Fibroblast of skin of back (primary cell): ENCODE measurements at regions not wholly inside any gene's neighbourhood (a gene's known extent, or its start where the extent isn't known, plus 50 kb on each side); places are given as distances from the start of the nearest gene placed in this dataset.
A peak's percentile ranks its signal among the peaks of the same experiment; 100 is the strongest.
"Not testable (repeated sequence)": the region's sequence is repeated elsewhere in the genome, so short reads cannot be mapped to it uniquely, and the experiment has no call there.

Experiments
- DNase-seq: peaks from one replicate; pipeline ENCODE4 v3.0.0-alpha.2; 2013

GRCh38 chr10:125554016-125554703 is 128.8 kb downstream of the TEX36 start:
- DNase-seq = no peak

- DNase-seq = no peak
Observed at GRCh38 chr10:125553091-125553490, 129.9 kb downstream of the TEX36 start.

- DNase-seq = no peak
Observed at GRCh38 chr10:125551247-125551646, 131.7 kb downstream of the TEX36 start.

DNA sequence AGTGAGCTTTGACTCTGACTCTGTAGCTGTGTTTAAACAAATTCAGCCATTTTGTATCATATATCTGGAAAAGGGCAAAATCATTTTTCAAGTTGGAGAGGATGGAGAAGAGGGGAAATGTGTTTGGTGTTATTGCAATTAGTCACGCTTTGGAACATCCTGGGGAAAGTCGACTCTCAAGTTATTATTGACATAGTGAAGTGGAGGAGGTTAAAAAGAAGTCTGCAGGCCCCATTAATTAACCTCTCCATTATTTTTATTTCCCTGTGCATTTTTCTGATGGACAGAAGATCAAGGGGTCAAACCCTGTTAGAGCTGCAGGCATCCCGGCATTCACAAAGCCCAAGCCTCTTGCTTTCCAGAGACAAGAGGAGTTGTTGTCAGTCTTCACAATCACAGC is 132.6 kb downstream of the TEX36 start:
- DNase-seq = peak; percentile 57

GRCh38 chr10:125549653-125550052 is 133.3 kb downstream of the TEX36 start:
- DNase-seq = no peak

DNA sequence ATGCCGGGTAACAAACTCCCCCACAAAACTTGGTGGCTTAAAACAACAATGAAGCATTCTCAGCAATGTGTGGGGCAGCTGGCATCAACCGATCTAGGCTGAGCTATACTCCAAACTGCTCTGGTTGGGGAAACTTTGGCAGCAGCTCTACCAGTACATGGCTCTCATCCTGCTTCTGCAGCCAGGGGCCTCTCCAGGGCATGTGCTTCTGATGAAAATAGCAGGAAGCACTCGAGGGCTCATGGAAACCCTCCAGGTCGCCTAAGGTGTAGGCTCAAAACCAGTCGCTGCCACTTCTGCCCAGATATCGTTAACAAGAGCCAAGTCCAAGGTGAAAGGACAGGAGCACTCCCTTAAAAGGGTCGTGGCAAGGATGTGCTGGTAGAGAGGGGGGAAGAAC is 134.1 kb downstream of the TEX36 start:
- no peak for DNase-seq

- no peak for DNase-seq
Observed at GRCh38 chr10:125548356-125548755, 134.6 kb downstream of the TEX36 start.

GRCh38 chr10:125547010-125547650 is 135.8 kb downstream of the TEX36 start:
- DNase-seq = no peak

DNA sequence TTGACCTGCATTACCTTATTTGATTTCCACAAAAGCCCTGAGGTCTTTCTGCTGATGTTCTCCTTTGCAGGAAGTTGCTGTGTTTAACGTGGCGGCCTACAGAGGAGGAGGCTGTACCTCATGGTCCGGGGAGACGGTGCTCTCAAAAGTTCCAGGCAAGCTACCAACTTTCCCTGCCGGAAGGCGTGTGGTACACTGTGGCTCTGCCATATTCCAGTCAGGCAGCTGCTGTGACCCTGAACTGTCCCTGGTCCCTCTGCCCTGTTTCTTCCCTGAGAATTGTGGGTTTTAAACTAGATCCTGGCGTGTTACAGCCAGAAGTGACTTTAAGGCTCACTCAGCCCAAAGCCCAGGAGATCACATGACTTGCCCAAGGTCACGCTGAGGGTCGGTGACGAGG is 139.2 kb downstream of the TEX36 start:
- no peak for DNase-seq

- DNase-seq = no peak
Observed at GRCh38 chr10:125538947-125539731, 143.8 kb downstream of the TEX36 start.

DNA sequence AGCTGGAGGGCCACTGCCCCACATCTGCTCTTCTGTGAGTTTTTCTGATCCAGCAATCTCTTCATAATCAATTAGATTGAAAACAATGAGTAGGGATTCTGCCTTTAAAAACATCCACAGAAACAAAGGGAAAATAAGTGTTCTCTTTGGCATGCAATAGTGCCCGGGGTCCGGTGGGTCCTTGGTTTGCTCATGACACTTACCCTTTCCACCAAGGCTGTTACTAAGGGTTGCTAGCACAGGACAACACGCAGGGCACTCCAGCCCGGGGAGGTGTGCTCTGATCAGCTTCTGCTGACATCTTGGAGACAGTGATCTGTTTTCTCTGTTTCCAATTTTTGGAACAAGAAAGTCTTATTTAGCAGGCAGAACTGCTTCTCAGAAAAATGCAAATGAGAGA is 146.7 kb downstream of the TEX36 start:
- no peak for DNase-seq

DNA sequence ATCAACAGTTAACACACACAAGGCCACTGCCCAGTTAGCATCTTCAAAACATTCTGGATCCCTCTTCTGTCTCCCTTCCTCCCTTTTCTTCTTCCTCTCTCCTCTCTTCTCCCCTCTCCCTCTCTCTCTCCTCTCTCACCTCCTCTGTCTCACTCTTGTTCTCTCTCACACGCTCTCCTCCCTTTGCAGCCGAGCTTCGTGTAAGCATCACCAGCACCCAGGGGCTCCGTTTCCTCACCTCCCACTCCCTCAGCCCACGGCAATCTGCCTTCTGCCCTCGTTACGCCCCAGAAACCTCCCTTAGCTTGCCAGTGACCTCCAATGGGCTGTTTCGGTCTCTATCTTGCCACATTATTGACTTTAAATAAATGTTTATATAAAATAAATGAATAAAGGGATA is 147.4 kb downstream of the TEX36 start:
- no peak for DNase-seq

DNA sequence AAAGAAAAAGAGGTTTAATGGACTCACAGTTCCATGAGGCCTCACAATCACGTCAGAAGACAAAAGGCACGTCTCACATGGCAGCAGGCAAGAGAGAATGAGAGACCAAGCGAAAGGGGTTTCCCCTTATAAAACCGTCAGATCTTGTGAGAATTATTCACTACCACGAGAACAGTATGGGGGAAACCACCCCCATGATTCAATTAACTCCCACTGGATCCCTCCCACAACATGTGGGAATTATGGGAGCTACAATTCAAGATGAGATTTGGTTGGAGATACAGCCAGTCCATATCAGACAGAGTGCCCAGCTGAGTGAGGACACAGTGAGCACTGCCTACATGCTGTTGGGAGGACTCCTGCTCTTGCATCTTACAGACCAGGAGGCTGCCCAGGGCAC is 148.4 kb downstream of the TEX36 start:
- no peak for DNase-seq

DNA sequence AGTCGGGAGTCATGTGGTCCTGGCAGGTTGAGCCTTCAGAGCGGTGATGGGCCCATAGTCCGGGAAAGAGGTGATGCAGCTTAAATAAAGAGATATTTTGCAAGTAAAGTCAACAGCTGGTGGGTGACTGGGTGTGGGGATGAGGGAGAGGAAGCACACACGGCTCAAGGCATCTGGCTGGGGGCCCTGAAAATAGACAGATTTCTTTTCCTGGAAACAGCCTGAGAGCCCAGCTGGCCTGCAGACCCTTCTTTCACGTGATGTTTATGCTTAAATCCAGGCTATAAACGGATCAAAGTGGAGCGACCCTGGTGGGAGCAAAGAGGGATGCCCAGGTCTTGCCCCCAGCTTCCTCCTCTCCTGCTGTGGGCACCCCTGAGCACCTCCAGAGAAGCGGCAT is 149.1 kb downstream of the TEX36 start:
- DNase-seq = no peak

GRCh38 chr10:125531465-125531864 is 151.5 kb downstream of the TEX36 start:
- DNase-seq = no peak

DNA sequence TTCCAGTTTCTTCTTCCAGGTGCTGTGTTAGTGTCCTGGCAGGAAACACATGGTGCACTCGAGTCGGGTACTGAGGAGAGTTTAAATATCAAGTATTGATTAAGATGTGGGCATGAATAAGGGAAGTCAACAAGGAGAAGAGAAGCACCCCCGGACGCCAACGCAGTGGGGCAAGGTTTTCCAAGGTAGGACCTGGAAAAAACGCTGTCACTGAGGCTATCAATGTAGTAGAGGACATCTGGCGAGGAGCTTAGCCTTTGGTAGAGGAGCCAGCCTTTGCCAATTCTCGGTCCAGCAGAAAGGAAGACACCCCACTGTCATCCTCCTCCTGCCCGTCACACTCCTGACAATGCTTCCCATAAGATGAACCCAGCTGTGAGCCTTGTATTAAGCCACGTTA is 159.6 kb downstream of the TEX36 start:
- DNase-seq = no peak

DNA sequence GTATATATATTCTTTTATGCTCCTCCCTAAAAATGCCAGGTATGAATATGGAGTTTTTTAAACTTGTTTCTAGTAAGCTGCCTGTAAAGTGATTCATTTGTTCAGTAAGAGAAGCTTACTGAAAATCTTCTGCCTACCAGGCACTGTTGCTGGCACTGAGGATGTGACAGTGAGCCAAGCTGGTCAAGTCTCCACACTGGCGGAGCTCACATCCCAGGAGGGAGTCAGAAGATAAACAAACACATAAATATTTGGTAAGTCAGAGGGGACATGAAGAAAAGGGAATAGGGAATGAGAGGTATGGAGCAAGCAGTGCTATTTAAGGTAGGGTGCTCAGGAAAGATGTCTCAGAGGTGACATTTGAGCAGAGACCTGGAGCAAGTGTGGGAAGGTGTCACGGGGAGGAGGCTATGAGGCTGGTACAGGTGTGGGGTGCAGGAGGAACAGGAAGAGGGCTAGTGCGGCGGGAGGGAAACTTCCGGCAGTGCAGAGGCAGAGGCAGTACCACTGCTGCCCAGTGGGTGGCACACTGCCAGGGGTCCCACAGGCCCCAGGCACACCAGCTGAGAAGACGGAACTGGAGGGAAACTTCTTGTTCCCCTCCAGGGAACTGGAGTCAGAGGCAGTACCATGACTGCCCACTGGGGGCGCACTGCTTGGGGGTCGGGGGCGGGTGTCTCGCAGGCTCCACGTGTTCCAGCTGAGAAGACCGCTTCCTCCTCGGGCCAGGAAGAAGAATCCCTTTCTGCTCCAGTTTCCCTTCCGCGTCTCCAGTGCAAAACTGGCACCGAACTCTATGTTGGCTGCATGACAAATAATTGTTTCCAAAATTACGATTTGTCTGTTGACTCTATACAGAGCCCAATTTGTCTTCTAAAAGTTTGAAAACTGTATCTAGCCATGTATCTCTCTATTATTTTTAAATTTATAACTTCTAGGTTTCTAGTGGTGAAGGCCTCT is 161.0 kb downstream of the TEX36 start:
- DNase-seq = peak; percentile 15

DNA sequence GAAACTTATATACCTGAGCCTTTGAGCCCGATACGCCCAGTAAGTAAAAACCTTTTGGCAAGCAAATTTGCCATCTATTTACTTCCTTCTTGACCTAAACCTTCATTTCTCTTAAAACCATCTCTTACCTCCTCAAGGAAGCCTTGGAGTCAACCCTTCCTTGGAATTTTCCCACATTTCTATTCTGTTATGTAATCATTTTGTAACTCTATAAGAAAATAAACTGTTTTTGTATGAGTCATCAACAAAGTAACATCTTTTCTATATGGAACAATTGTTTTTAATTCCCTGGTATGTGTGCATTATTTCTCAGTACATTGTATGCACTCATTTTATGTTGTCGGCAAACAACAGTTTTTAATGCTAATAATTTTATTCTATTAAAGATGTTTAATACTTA is 162.0 kb downstream of the TEX36 start:
- DNase-seq = peak; percentile 54

DNA sequence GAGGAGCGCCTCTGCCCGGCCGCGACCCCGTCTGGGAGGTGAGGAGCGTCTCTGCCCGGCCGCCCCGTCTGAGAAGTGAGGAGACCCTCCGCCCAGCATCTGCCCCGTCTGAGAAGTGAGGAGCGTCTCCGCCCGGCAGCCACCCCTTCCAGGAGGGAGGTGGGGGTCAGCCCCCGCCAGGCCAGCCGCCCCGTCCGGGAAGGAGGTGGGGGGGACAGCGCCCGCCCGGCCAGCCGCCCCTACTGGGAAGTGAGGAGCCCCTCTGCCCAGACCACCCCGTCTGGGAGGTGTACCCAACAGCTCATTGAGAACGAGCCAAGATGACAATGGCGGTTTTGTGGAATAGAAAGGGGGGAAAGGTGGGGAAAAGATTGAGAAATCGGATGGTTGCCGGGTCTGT is 164.6 kb downstream of the TEX36 start:
- not testable (repeated sequence) for DNase-seq

DNA sequence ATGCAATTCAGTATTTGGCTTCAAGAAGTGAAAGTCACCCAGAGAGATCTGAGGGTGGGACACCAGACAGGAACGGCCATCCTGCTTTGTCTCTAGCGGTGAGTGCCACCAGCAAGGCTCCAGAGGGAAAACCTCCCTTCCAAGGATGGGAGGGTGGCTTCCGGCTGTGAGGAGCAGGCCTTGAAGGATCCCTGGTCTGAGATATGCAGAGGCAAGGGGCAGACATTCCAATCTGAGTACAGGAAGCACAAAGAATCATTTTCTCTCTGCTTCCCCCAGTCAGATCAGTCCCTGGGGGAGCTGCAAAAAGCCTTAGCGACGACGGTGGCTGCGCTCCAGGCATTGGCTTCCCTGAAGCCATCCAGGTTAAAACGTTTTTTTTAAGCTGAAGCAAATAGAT is 167.4 kb downstream of the TEX36 start:
- DNase-seq = peak; percentile 11

DNA sequence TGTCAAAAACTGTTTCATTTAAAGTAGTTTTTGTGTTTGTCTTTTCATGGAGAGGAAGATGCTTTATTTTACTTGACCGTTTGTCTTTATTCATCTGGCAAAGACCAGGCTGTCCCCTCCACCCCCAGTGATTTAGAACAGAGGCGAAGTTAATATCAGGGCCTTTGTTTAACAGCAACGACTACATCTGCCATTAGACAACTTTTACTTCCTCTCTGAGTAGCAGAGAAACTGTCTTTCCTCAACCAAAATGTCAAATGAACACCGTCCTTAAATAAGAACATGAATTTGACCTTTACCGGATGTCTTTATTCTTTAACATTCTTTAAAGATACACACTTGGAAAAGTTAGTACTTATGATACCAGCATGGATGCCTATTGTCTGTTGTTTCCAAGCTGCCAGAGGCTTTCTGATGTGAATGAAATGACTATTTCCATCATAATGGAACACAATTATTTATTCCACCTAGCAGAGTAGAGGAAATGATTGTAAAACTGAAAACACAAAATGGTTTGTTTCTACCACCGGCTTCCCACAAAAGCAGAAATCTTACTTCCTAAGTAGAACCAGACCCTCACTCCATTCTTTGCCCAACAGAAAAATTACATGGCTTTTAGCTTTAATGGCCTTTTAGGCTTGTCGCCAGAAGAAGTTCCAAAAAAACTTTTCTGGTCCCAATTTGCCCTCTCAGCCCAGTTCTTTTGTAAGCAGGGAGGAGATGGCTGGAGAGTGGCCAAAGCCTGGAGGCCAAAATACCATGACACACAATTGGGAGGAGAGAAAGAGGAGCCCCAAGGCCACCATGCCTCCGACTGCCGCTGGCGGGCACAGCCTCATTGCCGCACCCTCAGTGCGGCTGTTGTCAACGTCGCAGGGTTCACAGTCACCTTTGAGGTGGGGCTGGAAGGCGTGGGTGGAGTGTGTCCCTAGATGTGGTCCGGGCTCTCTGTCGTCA is 168.5 kb downstream of the TEX36 start:
- DNase-seq = peak; percentile 28
